ENCODE measurements at regions not wholly inside any gene's neighbourhood (a gene's known extent, or its start where the extent isn't known, plus 50 kb on each side); places are given as distances from the start of the nearest gene placed in this dataset.

- TF ChIP-seq BRCA1 (IDR thresholded peaks at IDR 0.05; ENCODE audit: low read depth, low read length): no peak
- TF ChIP-seq CBX5 (IDR thresholded peaks at IDR 0.05; ENCODE audit: low read depth, low read length): no peak
- no peak for TF ChIP-seq ZNF274 (IDR thresholded peaks at IDR 0.05; ENCODE audit: borderline replicate concordance, extremely low read depth, low read length)
- TF ChIP-seq BACH1 (IDR thresholded peaks at IDR 0.05; ENCODE audit: low read length): no peak
- no peak for TF ChIP-seq POLR2A (IDR thresholded peaks at IDR 0.05; ENCODE audit: control extremely low read depth in 1 of 2, low read depth in 2 of 2, low read length in 2 of 2)
- TF ChIP-seq CTCF (IDR thresholded peaks at IDR 0.05; ENCODE audit: control extremely low read depth in 1 of 3, insufficient read depth in 1 of 3, low read depth in 1 of 3, low read length in 3 of 3): no peak
- no peak for TF ChIP-seq EP300 (IDR thresholded peaks at IDR 0.05; ENCODE audit: borderline replicate concordance in 1 of 2, low read depth in 2 of 2, low read length in 2 of 2)
- TF ChIP-seq EGR1 (IDR thresholded peaks at IDR 0.05; ENCODE audit: borderline replicate concordance, low read depth, low read length): no peak
- TF ChIP-seq YY1 (IDR thresholded peaks at IDR 0.05; ENCODE audit: low read depth, low read length): no peak
- TF ChIP-seq POLR2AphosphoS5 (IDR thresholded peaks at IDR 0.05; ENCODE audit: low read depth, low read length): no peak
Measured at GRCh38 chr13:57531256-57531655, 100.3 kb upstream of the PCDH17 start.

All from H1 (cell line).